ENCODE measurements at regions not wholly inside any gene's neighbourhood (a gene's known extent, or its start where the extent isn't known, plus 50 kb on each side); places are given as distances from the start of the nearest gene placed in this dataset.

- Histone ChIP-seq H3K9ac (ENCODE audit: insufficient read depth in 1 of 2, low read depth in 2 of 2, low read length in 2 of 2) (no peak overlapping the region), H4K20me1 (replicated peaks; ENCODE audit: control insufficient read depth, insufficient read depth, low read length) (no peaks in the 10 kb centered on the region), H3K27ac (ENCODE audit: extremely low read depth, low read depth, low read length) (no peak overlapping the region), H3K4me1 (replicated peaks in 1 of 2; ENCODE audit: control insufficient read depth in 2 of 2, insufficient read depth in 2 of 2, low read length in 2 of 2) (peaks cover 0 to 12% of the 10 kb centered on the region in 2 experiments; a peak in 3 of 5 replicates), H3K4me3 (no peak overlapping the region), H3K4me2 (ENCODE audit: insufficient read depth, low read length) (no peak overlapping the region), H3K79me2 (ENCODE audit: control insufficient read depth, insufficient read depth, low read length) (no peaks in the 10 kb centered on the region), H2AFZ (ENCODE audit: low read depth, low read length) (peak overlapping the region; percentile 72; the same call in 1 of the 2 replicates), H3K9me1 (ENCODE audit: control insufficient read depth, insufficient read depth, low read length) (no peaks in the 10 kb centered on the region), H3K9me3 (replicated peaks; ENCODE audit: control insufficient read depth, insufficient read depth, low read depth, low read length) (no peaks in the 10 kb centered on the region), H3K27me3 (ENCODE audit: control insufficient read depth in 2 of 2, insufficient read depth in 2 of 2, low read length in 2 of 2) (no peaks in the 10 kb centered on the region), H3K36me3 (ENCODE audit: control insufficient read depth, insufficient read depth, low read length) (no peaks in the 10 kb centered on the region)
- FAIRE-seq: no peak
- peak; percentile 48; the same call in 2 of the 3 replicates for ATAC-seq
- no TSS peak for BruUV-seq (replicated peaks)
- DNase-seq (ENCODE audit: extremely low read depth in 1 of 4, low spot score in 3 of 4): peak in 1 of 4 experiments; percentile 6
- in situ Hi-C loops (cut with MboI) (loop anchor here (10.0 kb wide), 1 partner anchor 57 kb away; no protein-coding TSS in a partner anchor), intact Hi-C loops (cut with micrococcal nuclease) (no loop called here)
- POLR2A ChIA-PET: no interaction called here
- CTCF ChIA-PET (ENCODE audit: low intra/inter-chr PET ratio): no interaction called here
- WGBS (ENCODE audit: insufficient coverage, low coverage, missing lambda C conversion rate): 23% methylated on average over 14 of the region's 14 CpGs
- no peak for TF ChIP-seq JUNB (CRISPR knock-in tag; conservative IDR thresholded peaks at IDR 0.05)
- no peak for TF ChIP-seq NR2F6 (CRISPR knock-in tag; IDR thresholded peaks at IDR 0.05)
- no peak for TF ChIP-seq ZBTB1 (CRISPR knock-in tag; IDR thresholded peaks at IDR 0.05; ENCODE audit: borderline replicate concordance, low read depth)
- no peak for TF ChIP-seq E2F4 (CRISPR knock-in tag; IDR thresholded peaks at IDR 0.05; ENCODE audit: low read depth)
- TF ChIP-seq DNMT1 (IDR thresholded peaks at IDR 0.05): no peak
- TF ChIP-seq MTA3 (IDR thresholded peaks at IDR 0.05; ENCODE audit: borderline replicate concordance): no peak
- no peak for TF ChIP-seq RBM22 (IDR thresholded peaks at IDR 0.05; ENCODE audit: low read depth, low read length, poor library complexity, severe bottlenecking)
- no peak for TF ChIP-seq ZBTB26 (CRISPR knock-in tag; IDR thresholded peaks at IDR 0.05)
- TF ChIP-seq MED1 (CRISPR knock-in tag; IDR thresholded peaks at IDR 0.05; ENCODE audit: borderline replicate concordance): no peak
- TF ChIP-seq ZBTB33 (CRISPR knock-in tag; IDR thresholded peaks at IDR 0.05): no peak
- TF ChIP-seq E2F6 (IDR thresholded peaks at IDR 0.05; ENCODE audit: borderline replicate concordance in 1 of 2, extremely low read depth in 1 of 2, insufficient read depth in 1 of 2, insufficient read length in 1 of 2, low read depth in 1 of 2, low read length in 1 of 2, poor library complexity in 1 of 2, severe bottlenecking in 1 of 2): no peak
- TF ChIP-seq ZNF175 (CRISPR knock-in tag; IDR thresholded peaks at IDR 0.05; ENCODE audit: low read depth): no peak
- no peak for TF ChIP-seq STAT6 (CRISPR knock-in tag; IDR thresholded peaks at IDR 0.05)
- no peak for TF ChIP-seq ZNF586 (CRISPR knock-in tag; conservative IDR thresholded peaks at IDR 0.05)
Observed at GRCh38 chr20:29687438-29687837, 1570.0 kb upstream of the DEFB115 start.
